Neural progenitor cell (in vitro differentiated cells): ENCODE measurements at regions not wholly inside any gene's neighbourhood (a gene's known extent, or its start where the extent isn't known, plus 50 kb on each side); places are given as distances from the start of the nearest gene placed in this dataset.
A peak's percentile ranks its signal among the peaks of the same experiment; 100 is the strongest.

Experiments
- DNase-seq: peaks from one replicate; pipeline ENCODE4 v3.0.0-alpha.2; 2016; ENCODE audit warnings: low spot score
- H2AFZ ChIP-seq: fragments of 200-600 bp; sonication (generic); replicated peaks from 2 replicates; pipeline ENCODE4 v1.6.1; 2016; ENCODE audit warnings: antibody characterized with exemption
- H3F3A ChIP-seq: fragments of 200-600 bp; sonication (generic); 2 replicates; pipeline ENCODE4 v1.6.1; 2016; ENCODE audit warnings: antibody characterized with exemption, low read depth
- H3K27ac ChIP-seq: fragments of 200-600 bp; sonication (generic); 2 replicates; pipeline ENCODE4 v1.5.1; 2016; ENCODE audit warnings: mild to moderate bottlenecking
- H3K27me3 ChIP-seq: fragments of 200-600 bp; sonication (generic); 2 replicates; pipeline ENCODE4 v1.6.1; 2016; ENCODE audit warnings: mild to moderate bottlenecking, moderate library complexity
- H3K36me3 ChIP-seq: fragments of 200-600 bp; sonication (generic); 2 replicates; pipeline ENCODE4 v1.5.1; 2016
- H3K4me1 ChIP-seq: fragments of 200-600 bp; sonication (generic); 2 replicates; pipeline ENCODE4 v1.6.1; 2016; ENCODE audit warnings: mixed run types
- H3K4me2 ChIP-seq: fragments of 200-600 bp; sonication (generic); 2 replicates; pipeline ENCODE4 v1.6.1; 2016
- H3K4me3 ChIP-seq: fragments of 200-600 bp; sonication (generic); 2 replicates; pipeline ENCODE4 v1.5.1; 2016
- H3K79me2 ChIP-seq: fragments of 200-600 bp; sonication (generic); 2 replicates; pipeline ENCODE4 v1.6.1; 2016; ENCODE audit warnings: low read depth
- H3K9ac ChIP-seq: fragments of 200-600 bp; sonication (generic); 2 replicates; pipeline ENCODE4 v1.6.1; 2016
- H3K9me3 ChIP-seq: fragments of 200-600 bp; sonication (generic); 2 replicates; pipeline ENCODE4 v1.5.1; 2016; ENCODE audit warnings: low read depth
- H4K20me1 ChIP-seq: fragments of 200-600 bp; sonication (generic); 2 replicates; pipeline ENCODE4 v1.6.1; 2016; ENCODE audit warnings: low read depth
- H3K27ac Mint-ChIP-seq: 3 replicates; pipeline ENCODE4 v1.8.0; 2021; ENCODE audit warnings: mixed read lengths
- H3K27me3 Mint-ChIP-seq: 2 replicates; pipeline ENCODE4 v1.8.0; 2022; ENCODE audit warnings: low read depth, mild to moderate bottlenecking, inconsistent platforms, moderate library complexity, mixed read lengths; ENCODE audit not compliant: insufficient read depth
- H3K36me3 Mint-ChIP-seq: 3 replicates; pipeline ENCODE4 v1.8.0; 2021; ENCODE audit warnings: mixed read lengths
- H3K4me1 Mint-ChIP-seq: 3 replicates; pipeline ENCODE4 v1.8.0; 2021; ENCODE audit warnings: mixed read lengths
- H3K4me3 Mint-ChIP-seq: 3 replicates; pipeline ENCODE4 v1.8.0; 2021; ENCODE audit warnings: mild to moderate bottlenecking, moderate library complexity, mixed read lengths
- H3K9me3 Mint-ChIP-seq: 3 replicates; pipeline ENCODE4 v1.8.0; 2020; ENCODE audit warnings: mixed read lengths
- EZH2 ChIP-seq: fragments of 200-600 bp; sonication (generic); IDR thresholded peaks from 2 replicates; pipeline ENCODE4 v1.6.1; 2017; ENCODE audit warnings: antibody characterized with exemption, mild to moderate bottlenecking, moderate library complexity
- EZH2phosphoT487 ChIP-seq: fragments of 200-600 bp; sonication (generic); IDR thresholded peaks from 2 replicates; pipeline ENCODE4 v1.6.1; 2017; ENCODE audit warnings: antibody characterized with exemption
- TF ChIP-seq, protein P1 (sequence below): fragments of 200-600 bp; sonication (generic); IDR thresholded peaks from 2 replicates; pipeline ENCODE4 v1.5.1; 2017; ENCODE audit warnings: antibody characterized with exemption, mild to moderate bottlenecking

DNA sequence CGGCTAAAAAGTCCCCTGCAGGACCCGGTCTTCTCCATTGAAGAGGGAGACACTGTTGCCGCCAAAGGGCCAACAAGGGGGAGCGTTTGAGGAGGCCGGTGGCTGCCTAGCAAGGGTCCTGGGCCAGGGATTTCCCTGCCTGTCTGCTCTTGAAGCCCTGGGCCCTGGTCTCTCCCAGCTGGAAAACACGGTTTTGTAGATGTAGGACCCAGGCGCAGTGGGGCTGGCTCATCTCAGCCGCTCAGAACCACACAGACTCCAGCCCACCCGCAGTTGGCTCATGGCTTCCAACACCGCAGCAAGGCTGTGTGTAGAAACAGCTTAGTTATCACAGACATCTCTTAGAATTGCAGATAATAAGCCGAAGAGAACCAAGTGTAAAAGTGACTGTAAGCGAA, 57.1 kb upstream of the TWIST2 start:
- H4K20me1 ChIP-seq, result no peaks in the 10 kb centered on the region
- no peaks in the 10 kb centered on the region for H3K36me3 Mint-ChIP-seq
- H3K9me3 ChIP-seq, result no peaks in the 10 kb centered on the region
- no peaks in the 10 kb centered on the region for H3K36me3 ChIP-seq
- H3K4me3 Mint-ChIP-seq, result peak overlapping the region; percentile 50
- no peak overlapping the region for H3K4me2 ChIP-seq
- H3F3A ChIP-seq, result no peaks in the 10 kb centered on the region
- H3K27me3 ChIP-seq, result no peaks in the 10 kb centered on the region
- H3K27ac ChIP-seq, result no peak overlapping the region
- no peak for TF ChIP-seq EZH2phosphoT487
- no peak for TF ChIP-seq EZH2
- TF ChIP-seq, protein P1, sequence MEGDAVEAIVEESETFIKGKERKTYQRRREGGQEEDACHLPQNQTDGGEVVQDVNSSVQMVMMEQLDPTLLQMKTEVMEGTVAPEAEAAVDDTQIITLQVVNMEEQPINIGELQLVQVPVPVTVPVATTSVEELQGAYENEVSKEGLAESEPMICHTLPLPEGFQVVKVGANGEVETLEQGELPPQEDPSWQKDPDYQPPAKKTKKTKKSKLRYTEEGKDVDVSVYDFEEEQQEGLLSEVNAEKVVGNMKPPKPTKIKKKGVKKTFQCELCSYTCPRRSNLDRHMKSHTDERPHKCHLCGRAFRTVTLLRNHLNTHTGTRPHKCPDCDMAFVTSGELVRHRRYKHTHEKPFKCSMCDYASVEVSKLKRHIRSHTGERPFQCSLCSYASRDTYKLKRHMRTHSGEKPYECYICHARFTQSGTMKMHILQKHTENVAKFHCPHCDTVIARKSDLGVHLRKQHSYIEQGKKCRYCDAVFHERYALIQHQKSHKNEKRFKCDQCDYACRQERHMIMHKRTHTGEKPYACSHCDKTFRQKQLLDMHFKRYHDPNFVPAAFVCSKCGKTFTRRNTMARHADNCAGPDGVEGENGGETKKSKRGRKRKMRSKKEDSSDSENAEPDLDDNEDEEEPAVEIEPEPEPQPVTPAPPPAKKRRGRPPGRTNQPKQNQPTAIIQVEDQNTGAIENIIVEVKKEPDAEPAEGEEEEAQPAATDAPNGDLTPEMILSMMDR, result no peak
- no peaks in the 10 kb centered on the region for H3K4me1 ChIP-seq
- H3K9me3 Mint-ChIP-seq, result no peaks in the 10 kb centered on the region
- H2AFZ ChIP-seq, result no peak overlapping the region
- H3K27me3 Mint-ChIP-seq, result no peaks in the 10 kb centered on the region
- peak overlapping the region; percentile 80 for H3K27ac Mint-ChIP-seq
- H3K79me2 ChIP-seq, result no peaks in the 10 kb centered on the region
- no peak for DNase-seq
- no peak overlapping the region for H3K4me3 ChIP-seq
- peaks cover 19% of the 10 kb centered on the region for H3K4me1 Mint-ChIP-seq
- no peak overlapping the region for H3K9ac ChIP-seq

DNA sequence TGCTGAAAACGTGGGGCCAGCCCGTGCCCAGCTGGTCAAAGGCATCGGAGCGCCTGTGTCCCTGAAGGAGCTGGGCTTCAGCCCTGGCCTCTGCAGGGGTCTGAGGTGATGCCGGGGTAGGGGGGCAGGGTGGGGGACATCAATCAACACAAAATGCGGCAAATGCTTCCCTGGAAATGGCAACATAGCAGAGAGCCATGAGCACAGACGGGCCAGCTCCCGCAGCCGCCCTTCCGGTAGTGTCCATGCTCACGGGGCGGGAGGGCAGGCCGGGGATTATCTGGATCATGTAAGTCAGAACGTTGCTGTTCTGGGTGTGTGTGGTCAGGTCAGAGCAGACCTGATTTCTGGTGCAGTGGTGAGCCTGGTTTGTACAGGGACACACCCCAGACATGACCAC, 56.5 kb upstream of the TWIST2 start:
- Histone ChIP-seq H3K4me1 (no peaks in the 10 kb centered on the region), H3K9ac (no peak overlapping the region), H3K79me2 (no peaks in the 10 kb centered on the region), H3K4me3 (no peak overlapping the region), H4K20me1 (no peaks in the 10 kb centered on the region), H3K27me3 (no peaks in the 10 kb centered on the region), H3F3A (no peaks in the 10 kb centered on the region), H3K4me2 (no peak overlapping the region), H3K9me3 (no peaks in the 10 kb centered on the region), H2AFZ (no peak overlapping the region), H3K36me3 (no peaks in the 10 kb centered on the region), H3K27ac (no peak overlapping the region)
- Mint-ChIP-seq H3K27me3 (no peaks in the 10 kb centered on the region), H3K4me3 (no peak overlapping the region), H3K9me3 (no peaks in the 10 kb centered on the region), H3K27ac (peak overlapping the region; percentile 80), H3K36me3 (no peaks in the 10 kb centered on the region), H3K4me1 (peaks cover 19% of the 10 kb centered on the region)
- TF ChIP-seq EZH2 (no peak), EZH2phosphoT487 (no peak)
- TF ChIP-seq, protein P1, result no peak
- no peak for DNase-seq

DNA sequence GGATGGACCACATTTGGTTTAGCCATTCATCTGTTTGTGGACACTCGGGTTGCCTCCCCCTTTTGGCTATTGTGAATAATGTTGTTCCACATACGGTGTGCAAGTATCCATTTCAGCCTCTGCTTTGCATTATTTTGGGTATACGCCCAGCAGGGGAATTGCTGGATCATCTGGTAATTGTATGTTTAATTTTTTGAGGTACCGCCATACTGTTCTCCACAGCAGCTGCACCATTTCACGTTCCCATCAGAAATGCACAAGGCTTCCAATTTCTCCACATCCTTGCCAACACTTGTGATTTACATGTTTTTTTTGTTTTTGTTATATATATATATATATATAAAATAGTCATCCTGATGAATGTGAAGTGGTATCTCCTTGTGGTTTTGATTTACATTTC, 54.6 kb upstream of the TWIST2 start:
- H3K9ac ChIP-seq, result no peak overlapping the region
- Mint-ChIP-seq H3K9me3 (no peaks in the 10 kb centered on the region), H3K4me3 (no peak overlapping the region), H3K36me3 (no peaks in the 10 kb centered on the region), H3K4me1 (peaks cover 19% of the 10 kb centered on the region), H3K27ac (no peak overlapping the region), H3K27me3 (no peaks in the 10 kb centered on the region)
- no peak overlapping the region for H3K4me2 ChIP-seq
- peaks cover 15% of the 10 kb centered on the region for H3K27me3 ChIP-seq
- H3K36me3 ChIP-seq, result no peaks in the 10 kb centered on the region
- H3K79me2 ChIP-seq, result no peaks in the 10 kb centered on the region
- no peaks in the 10 kb centered on the region for H3K4me1 ChIP-seq
- H3K4me3 ChIP-seq, result no peak overlapping the region
- no peaks in the 10 kb centered on the region for H4K20me1 ChIP-seq
- no peak for TF ChIP-seq EZH2
- TF ChIP-seq EZH2phosphoT487, result no peak
- TF ChIP-seq, protein P1, result no peak
- no peaks in the 10 kb centered on the region for H3K9me3 ChIP-seq
- H3F3A ChIP-seq, result no peaks in the 10 kb centered on the region
- no peak for DNase-seq
- no peak overlapping the region for H3K27ac ChIP-seq
- H2AFZ ChIP-seq, result no peak overlapping the region
